ENCODE measurements at regions not wholly inside any gene's neighbourhood (a gene's known extent, or its start where the extent isn't known, plus 50 kb on each side); places are given as distances from the start of the nearest gene placed in this dataset.
"Not testable (repeated sequence)": the region's sequence is repeated elsewhere in the genome, so short reads cannot be mapped to it uniquely, and the experiment has no call there.

DNA sequence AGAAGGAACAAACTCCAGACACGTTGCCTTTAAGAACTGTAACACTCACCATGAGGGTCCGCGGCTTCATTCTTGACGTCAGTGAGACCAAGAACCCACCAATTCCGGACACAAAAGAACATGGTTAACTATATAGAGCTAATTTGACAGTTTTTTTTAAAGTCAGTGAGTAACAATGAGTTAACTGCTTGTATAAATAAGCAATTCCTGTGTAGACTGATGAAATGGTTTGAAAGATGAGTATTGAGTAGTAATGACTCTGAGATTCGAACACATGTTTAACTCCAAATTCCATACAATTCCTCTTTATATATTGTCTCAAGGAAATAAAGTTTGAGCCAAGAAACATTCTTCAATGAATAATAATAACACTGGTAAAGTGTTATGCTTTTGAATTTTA is 478.0 kb downstream of the MMUT start:
- H3K4me3 ChIP-seq (replicated peaks in 1 of 2; ENCODE audit: low read depth in 1 of 2, low read length in 2 of 2) = no peak overlapping the region
- no peaks in the 10 kb centered on the region for H4K20me1 ChIP-seq (ENCODE audit: insufficient read depth)
- no peak overlapping the region for H3K4me2 ChIP-seq (ENCODE audit: low read length)
- ATAC-seq (no peak), DNase-seq (ENCODE audit: low read depth, low spot score) (no peak)
- BruUV-seq (replicated peaks) = no TSS peak
- no peak overlapping the region for H3K9ac ChIP-seq (ENCODE audit: low read length)
- POLR2A ChIA-PET = no interaction called here
- CTCF ChIA-PET = no interaction called here
- no peaks in the 10 kb centered on the region for H3K27me3 ChIP-seq (ENCODE audit: insufficient read depth, low read length)
- RAD21 ChIA-PET (ENCODE audit: low non-redundant PET in 1 of 2, low total read pairs in 2 of 2, uncharacterized antibody in 2 of 2, unreplicated experiment in 2 of 2) = no interaction called here
- H3K36me3 ChIP-seq (ENCODE audit: control insufficient read depth in 1 of 2, insufficient read depth in 2 of 2, low read length in 2 of 2) = no peaks in the 10 kb centered on the region
- H3K27ac ChIP-seq (ENCODE audit: low read depth, low read length) = no peak overlapping the region
- H3K9me2 ChIP-seq (ENCODE audit: insufficient read depth) = no peaks in the 10 kb centered on the region
- intact Hi-C loops (cut with micrococcal nuclease) = no loop called here
- H3K4me1 ChIP-seq (ENCODE audit: control insufficient read depth in 1 of 2, insufficient read depth in 2 of 2, low read length in 2 of 2) = no peaks in the 10 kb centered on the region
- no peak overlapping the region for H2AFZ ChIP-seq (ENCODE audit: low read depth, low read length, poor library complexity, severe bottlenecking)
- no peak for TF ChIP-seq ZNF274 (IDR thresholded peaks at IDR 0.05; ENCODE audit: low read depth, low read length)
- TF ChIP-seq, protein P1, sequence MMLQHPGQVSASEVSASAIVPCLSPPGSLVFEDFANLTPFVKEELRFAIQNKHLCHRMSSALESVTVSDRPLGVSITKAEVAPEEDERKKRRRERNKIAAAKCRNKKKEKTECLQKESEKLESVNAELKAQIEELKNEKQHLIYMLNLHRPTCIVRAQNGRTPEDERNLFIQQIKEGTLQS (IDR thresholded peaks at IDR 0.05) = no peak
- no peak for TF ChIP-seq YY1 (IDR thresholded peaks at IDR 0.05; ENCODE audit: extremely low read depth, insufficient replicate concordance, low read depth, low read length)
- TF ChIP-seq SRF (IDR thresholded peaks at IDR 0.05; ENCODE audit: low read depth) = no peak
- no peak for TF ChIP-seq MAX (IDR thresholded peaks at IDR 0.05)
- TF ChIP-seq EZH2 (IDR thresholded peaks at IDR 0.05) = no peak
- no peak for TF ChIP-seq EZH2phosphoT487 (IDR thresholded peaks at IDR 0.05; ENCODE audit: borderline replicate concordance)
- no peak for TF ChIP-seq CTCF (IDR thresholded peaks at IDR 0.05 in 2 of 3, conservative IDR thresholded peaks at IDR 0.05 in 1 of 3; ENCODE audit: borderline replicate concordance in 1 of 3, insufficient read depth in 1 of 3, low read depth in 2 of 3, low read length in 2 of 3)
- TF ChIP-seq, protein P2, sequence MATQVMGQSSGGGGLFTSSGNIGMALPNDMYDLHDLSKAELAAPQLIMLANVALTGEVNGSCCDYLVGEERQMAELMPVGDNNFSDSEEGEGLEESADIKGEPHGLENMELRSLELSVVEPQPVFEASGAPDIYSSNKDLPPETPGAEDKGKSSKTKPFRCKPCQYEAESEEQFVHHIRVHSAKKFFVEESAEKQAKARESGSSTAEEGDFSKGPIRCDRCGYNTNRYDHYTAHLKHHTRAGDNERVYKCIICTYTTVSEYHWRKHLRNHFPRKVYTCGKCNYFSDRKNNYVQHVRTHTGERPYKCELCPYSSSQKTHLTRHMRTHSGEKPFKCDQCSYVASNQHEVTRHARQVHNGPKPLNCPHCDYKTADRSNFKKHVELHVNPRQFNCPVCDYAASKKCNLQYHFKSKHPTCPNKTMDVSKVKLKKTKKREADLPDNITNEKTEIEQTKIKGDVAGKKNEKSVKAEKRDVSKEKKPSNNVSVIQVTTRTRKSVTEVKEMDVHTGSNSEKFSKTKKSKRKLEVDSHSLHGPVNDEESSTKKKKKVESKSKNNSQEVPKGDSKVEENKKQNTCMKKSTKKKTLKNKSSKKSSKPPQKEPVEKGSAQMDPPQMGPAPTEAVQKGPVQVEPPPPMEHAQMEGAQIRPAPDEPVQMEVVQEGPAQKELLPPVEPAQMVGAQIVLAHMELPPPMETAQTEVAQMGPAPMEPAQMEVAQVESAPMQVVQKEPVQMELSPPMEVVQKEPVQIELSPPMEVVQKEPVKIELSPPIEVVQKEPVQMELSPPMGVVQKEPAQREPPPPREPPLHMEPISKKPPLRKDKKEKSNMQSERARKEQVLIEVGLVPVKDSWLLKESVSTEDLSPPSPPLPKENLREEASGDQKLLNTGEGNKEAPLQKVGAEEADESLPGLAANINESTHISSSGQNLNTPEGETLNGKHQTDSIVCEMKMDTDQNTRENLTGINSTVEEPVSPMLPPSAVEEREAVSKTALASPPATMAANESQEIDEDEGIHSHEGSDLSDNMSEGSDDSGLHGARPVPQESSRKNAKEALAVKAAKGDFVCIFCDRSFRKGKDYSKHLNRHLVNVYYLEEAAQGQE (IDR thresholded peaks at IDR 0.05; ENCODE audit: low read depth) = no peak
- no peak for TF ChIP-seq SP1 (IDR thresholded peaks at IDR 0.05; ENCODE audit: low read depth)
- TF ChIP-seq CEBPB (IDR thresholded peaks at IDR 0.05; ENCODE audit: low read depth) = no peak
- no peak for TF ChIP-seq FOSL1 (IDR thresholded peaks at IDR 0.05; ENCODE audit: low read depth)
- TF ChIP-seq JUND (IDR thresholded peaks at IDR 0.05) = no peak
- TF ChIP-seq CBX3 (IDR thresholded peaks at IDR 0.05; ENCODE audit: low read depth) = no peak
- TF ChIP-seq ZFX (IDR thresholded peaks at IDR 0.05) = no peak
- no peaks in the 10 kb centered on the region for H3K79me2 ChIP-seq (ENCODE audit: insufficient read depth, low read length)
- H3K9me3 ChIP-seq (ENCODE audit: control insufficient read depth in 1 of 2, insufficient read depth in 1 of 2, low read depth in 1 of 2, low read length in 2 of 2) = peaks cover 0 to 3% of the 10 kb centered on the region in 2 experiments; a peak in 1 of 4 replicates

DNA sequence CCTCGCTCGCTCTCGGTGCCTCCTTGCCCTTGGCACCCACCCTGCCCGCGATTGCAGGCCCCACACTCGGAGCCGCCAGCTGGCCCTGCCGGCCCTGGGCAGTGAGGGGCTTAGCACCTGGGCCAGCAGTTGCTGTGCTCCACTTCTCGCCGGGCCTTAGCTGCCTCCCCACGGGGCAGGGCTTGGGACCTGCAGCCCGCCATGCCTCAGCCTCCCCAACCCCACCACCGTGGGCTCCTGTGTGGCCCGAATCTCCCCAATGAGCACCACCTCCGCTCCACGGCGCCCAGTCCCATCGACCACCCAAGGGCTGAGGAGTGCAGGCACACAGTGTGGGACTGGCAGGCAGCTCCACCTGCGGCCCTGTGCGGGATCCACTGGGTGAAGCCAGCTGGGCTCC is 479.1 kb downstream of the MMUT start:
- intact Hi-C loops (cut with micrococcal nuclease); H3K79me2 ChIP-seq (ENCODE audit: insufficient read depth, low read length); CTCF ChIA-PET: not testable (repeated sequence)

More for the DNA sequence above, 479.1 kb downstream of the MMUT start:
- POLR2A ChIA-PET; H3K27ac ChIP-seq (ENCODE audit: low read depth, low read length); H4K20me1 ChIP-seq (ENCODE audit: insufficient read depth); H3K36me3 ChIP-seq (ENCODE audit: control insufficient read depth in 1 of 2, insufficient read depth in 2 of 2, low read length in 2 of 2); H3K9me2 ChIP-seq (ENCODE audit: insufficient read depth); H3K4me1 ChIP-seq (ENCODE audit: control insufficient read depth in 1 of 2, insufficient read depth in 2 of 2, low read length in 2 of 2); H3K4me3 ChIP-seq (replicated peaks in 1 of 2; ENCODE audit: low read depth in 1 of 2, low read length in 2 of 2); H3K9ac ChIP-seq (ENCODE audit: low read length); RAD21 ChIA-PET (ENCODE audit: low non-redundant PET in 1 of 2, low total read pairs in 2 of 2, uncharacterized antibody in 2 of 2, unreplicated experiment in 2 of 2); H3K27me3 ChIP-seq (ENCODE audit: insufficient read depth, low read length); ATAC-seq; H3K9me3 ChIP-seq (ENCODE audit: control insufficient read depth in 1 of 2, insufficient read depth in 1 of 2, low read depth in 1 of 2, low read length in 2 of 2); DNase-seq (ENCODE audit: low read depth, low spot score); H3K4me2 ChIP-seq (ENCODE audit: low read length); BruUV-seq (replicated peaks); H2AFZ ChIP-seq (ENCODE audit: low read depth, low read length, poor library complexity, severe bottlenecking): not testable (repeated sequence)
